Dermis blood vessel endothelial cell (primary cell): ENCODE measurements at regions not wholly inside any gene's neighbourhood (a gene's known extent, or its start where the extent isn't known, plus 50 kb on each side); places are given as distances from the start of the nearest gene placed in this dataset.

Experiments
- DNase-seq: peaks from one replicate; pipeline ENCODE4 v3.0.0; 2010

DNA sequence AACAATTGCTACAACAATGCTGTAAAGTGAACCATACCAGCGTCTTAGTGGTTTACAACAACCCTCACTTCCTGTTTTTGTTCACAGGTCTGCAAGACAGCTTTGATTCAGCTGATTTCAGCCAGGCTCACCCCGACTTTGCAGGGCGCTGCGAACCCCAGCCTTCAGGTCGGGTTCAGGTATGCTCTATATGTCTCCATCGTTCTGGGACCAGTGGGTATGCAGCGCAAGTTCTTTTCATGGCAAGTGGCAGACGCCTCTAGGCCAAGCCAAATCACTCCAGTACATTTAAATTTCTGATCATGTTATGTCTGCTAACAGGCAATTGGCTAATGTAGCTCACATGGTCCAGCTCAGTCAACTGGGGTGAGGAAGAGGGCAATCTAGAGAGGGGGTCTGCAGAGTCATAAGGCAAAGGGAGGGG is 52.4 kb upstream of the RGMA start:
- no peak for DNase-seq

DNA sequence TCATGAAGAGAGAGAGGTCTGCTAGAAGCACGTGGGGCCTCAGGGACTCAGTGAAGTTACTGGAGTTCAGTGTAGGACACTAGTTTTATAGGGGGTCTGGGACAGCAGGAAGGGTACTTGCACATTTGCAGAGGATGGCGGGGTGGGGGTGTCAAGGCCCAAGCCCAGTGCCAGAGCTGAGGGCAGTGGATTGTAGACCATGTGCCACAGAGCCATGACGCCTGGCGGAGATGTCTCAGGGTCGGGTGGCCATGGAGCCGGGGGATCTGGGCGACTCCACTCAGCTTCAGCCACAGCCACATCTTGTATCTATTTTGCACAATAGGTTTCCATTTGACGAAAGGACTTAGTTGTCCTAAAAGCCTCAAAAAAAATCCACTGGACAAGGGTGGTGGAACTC is 50.4 kb upstream of the RGMA start:
- DNase-seq: no peak

DNA sequence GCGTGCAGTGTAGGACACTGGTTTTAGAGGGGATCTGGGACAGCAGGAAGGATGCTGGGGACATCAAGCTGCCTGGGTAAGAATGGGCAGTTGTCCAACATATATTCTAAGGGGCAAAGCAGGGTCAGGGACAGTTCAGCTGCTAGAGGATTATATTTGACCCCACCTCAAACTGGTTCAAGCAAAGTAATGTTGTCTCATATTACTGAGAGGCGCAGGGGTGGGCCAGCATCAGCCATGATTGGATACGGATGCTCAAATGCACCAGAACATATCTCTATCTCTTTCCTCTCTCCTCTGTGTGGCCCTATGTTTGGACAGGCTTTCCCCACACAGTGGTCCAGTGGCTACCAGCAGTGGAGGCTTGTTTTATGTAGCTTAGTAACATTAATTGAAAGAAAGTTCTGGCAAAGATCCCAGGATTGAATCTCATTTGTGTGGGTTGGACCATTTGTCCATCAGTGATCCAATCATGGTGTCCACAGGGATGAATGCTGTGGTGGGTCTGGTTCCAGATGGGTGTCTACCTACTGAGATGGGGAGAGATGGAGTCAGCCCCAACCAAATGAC is 49.8 kb upstream of the RGMA start:
- DNase-seq: no peak
